ENCODE measurements at regions not wholly inside any gene's neighbourhood (a gene's known extent, or its start where the extent isn't known, plus 50 kb on each side); places are given as distances from the start of the nearest gene placed in this dataset.

GRCh38 chr10:47169581-47169980, 130.4 kb upstream of the GDF10 start:
- no peak for DNase-seq

DNA sequence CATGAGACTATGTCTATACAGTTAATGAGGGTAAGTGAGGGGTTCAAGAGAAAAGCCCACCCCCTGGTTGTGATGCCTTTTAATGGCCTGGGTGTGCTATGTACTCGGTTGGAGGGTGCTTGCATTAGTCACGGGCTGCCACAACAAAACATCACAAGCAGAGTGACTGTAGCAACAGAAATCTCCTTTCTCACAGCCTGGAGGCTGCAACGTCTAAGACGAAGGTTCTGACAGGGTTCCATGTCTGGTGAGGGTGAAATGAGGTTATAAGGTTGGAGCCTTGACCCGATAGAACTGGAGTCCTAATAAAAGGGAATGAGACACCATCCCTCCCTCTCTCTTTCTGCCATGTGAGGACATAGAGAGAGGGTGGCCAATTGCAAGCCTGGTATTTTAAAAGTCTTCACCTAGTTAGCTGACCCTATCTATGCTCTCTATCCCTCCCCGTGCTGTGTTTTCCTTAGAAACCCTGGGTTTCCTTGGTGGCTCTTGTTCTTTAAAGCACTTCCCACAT, 126.0 kb upstream of the GDF10 start:
- DNase-seq: no peak

- no peak for DNase-seq
These were observed 124.5 kb upstream of the GDF10 start for GRCh38 chr10:47175181-47176123.

DNA sequence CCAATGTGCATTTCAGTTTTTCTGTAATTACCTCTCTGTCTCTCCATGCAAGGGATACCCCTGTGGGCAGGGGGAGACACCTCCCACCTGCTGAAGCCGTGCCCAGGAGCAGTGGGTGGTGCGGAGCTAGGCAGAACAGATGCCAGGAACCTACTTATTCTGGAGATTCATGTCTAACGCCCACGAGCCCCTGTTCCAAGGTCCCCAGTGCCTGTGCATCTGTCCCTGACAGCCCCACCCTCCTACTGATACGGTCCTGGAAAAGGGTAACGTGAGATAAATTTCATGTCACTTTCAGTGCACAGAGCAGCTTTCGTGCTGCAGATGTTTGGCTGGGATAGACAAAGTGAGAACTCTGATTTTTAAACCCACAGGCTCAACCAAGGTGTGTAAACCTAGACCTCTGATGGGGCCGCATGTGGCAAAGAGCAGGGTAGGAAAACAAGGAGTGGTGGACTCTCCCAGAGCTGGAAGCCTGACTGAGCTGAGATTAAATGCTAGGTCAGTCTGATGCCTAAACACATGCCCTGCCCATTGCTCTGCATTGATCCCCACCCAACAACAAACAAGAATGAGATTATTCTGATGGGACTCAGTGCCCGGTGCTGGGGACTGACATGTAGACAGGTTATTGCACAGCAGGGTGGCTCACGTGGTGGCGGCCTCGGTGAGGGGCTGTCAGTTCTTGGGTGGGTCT, 123.6 kb upstream of the GDF10 start:
- DNase-seq: no peak

DNA sequence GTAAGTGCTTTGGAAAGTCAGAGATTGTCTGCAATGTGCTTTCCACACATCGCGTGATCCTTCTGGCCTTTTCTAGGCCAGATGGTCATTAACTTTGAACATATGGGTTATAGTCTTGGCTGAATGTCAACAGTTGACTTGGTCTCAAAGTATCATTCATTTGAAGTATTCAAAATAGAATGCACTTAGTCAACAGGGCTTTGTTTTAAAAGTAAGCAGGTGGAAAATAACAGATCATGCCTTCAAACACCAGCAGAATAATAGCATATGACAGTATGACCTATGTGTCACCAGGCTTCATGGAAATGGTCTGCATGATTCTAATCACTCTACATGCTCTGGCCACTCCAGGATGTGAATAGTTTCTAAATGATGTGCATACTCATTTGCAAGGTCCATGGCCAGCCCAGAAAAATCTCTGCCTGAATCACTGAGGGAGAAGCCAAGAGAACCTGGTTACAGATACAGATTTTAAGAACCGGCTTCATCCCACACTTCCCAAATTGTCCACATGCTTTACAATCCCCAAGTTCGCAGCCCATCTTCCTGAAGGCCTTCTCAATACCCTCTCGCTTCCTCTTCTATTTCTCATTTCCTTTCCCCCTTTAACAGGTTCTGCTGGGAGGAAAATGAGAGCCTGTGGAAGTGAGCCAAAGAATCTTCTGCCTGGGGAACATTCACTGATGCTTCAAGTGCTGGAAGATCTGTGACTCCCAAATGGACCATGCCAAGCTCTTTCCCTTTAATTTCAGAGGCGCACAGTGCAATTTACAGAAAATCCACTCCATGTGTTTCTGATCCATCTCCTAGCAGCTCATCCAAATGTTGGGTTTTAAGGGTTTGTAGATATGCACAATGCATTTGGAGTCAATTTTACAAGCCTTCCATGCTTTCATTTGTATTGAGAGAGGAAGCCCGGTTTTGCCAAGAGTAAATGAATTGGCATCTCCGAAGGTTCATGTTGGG, 122.8 kb upstream of the GDF10 start:
- DNase-seq: no peak

- DNase-seq: no peak
These were observed 121.3 kb upstream of the GDF10 start for GRCh38 chr10:47178537-47179290.

DNA sequence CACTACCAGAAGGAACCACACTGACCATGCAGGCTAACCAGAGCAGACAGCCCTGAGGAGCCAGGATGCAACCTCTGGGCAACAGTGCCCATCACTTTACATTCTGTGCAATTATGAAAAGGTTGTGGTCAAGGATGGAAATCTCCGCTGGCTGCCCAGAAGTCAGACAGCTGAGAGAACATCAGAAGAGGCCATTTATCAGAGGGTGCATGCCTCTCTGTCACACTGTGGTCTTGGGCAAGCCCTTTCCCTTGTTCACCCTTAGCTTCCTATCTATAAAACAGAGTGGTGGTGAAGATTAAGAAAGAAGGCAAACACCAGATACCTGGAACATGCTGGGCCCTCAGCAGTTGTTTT, 120.7 kb upstream of the GDF10 start:
- no peak for DNase-seq

DNA sequence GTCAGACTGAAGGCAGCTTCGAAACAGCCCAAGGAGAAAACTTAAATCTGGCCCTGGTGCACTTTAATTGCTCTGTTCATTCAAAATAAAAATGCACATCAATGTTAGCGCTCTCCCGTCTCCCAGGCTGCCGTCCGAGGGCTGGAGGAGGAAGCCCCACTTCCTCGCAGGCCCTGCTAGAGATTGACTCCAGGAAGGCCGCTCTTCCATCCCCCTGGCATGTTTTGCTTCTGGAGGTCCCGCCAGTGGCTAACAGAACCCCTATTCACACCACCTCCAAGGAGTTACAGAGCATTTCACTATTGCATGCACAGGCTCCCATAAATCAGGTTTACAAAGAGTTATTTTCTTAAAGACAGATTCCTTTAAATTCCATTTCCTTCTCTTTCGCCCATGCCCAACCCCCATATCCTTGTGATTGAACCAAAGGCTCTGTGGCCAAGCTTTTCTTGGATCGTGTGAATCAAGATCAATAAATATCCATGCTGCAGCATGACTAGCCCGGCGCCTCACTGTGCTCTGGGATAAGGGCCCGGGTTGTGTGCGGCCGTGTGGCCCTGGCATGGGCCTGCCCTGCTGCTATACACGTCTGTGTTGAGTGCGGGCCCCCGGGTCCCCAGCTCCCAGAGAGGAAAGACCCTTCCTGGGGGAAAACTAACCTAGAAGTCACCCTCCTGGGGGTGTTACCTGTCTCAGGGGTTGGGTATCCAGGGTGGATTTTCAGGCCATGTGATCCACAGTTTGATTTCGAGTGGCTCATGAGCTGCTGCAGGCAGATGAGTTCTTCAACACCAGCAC, 118.7 kb upstream of the GDF10 start:
- no peak for DNase-seq

DNA sequence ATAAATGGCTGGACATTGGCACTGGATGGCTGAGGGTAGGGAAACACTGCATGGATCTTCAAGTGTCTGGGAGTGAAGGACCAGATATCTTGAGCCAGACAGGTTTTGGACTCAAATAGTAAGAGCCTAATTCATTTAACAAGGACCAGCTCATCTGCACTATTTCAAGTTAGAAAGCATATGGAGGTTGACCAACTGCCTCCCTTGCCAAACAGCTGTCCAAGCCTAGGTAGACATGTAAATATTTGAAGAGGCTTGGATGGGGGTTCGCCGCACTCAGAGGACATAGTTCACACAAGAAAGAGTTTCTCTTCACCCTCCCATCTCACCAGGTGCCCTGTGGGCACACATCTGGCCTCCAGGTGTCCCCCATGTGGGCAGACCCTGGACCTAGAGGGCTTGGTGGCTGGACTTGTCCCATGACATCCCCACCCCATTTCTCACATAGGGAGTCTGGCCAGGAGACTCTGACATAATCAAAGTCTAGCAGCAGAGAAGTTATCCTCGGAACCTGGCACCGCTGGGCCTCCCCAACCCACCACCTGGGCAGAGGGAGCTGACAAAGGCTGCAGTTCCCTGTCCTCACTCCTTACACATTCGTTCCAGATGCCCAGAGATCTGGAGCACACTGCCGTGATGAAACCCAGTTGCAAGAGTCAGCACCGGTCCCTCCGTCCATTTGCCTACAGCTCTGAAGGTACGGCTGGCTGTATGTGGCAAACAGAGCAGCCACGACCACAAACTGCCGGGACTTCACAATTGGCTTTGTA, 116.9 kb upstream of the GDF10 start:
- DNase-seq: no peak

DNA sequence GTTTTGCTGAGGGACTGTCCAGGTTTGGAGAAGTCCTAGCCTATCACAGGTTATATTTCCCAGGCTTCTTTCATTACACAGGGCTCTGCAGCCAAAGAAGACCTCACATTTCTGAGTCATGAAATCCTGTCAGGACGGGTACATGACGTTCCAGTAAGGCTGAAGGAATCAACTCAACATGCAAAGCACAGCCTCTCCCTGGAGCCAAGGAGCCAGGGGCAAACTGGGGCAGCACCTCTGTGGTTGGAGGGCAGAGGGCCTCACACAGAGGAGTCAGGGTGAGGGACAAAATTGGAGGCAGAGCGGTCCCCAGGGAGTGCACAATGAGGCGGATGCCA, 116.3 kb upstream of the GDF10 start:
- no peak for DNase-seq

DNA sequence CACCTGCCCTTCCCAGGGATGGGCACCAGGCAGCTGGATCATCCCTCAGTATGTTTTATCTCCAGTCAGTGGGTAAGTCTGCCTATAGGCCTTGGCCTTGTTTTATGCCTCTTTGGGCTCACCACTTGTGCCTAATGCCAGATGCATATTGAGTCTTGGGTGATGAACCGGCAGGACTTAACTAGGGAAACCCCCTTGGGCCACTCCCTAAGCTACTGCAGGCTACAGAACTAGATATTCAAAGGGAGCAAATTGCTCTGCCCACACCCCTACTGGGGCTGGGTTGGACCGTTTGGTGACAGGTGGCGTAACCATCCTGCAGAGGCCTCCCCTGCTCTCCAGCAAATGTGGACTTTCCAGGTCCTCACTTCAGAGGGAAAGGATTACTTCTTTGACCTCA, 115.7 kb upstream of the GDF10 start:
- no peak for DNase-seq

DNA sequence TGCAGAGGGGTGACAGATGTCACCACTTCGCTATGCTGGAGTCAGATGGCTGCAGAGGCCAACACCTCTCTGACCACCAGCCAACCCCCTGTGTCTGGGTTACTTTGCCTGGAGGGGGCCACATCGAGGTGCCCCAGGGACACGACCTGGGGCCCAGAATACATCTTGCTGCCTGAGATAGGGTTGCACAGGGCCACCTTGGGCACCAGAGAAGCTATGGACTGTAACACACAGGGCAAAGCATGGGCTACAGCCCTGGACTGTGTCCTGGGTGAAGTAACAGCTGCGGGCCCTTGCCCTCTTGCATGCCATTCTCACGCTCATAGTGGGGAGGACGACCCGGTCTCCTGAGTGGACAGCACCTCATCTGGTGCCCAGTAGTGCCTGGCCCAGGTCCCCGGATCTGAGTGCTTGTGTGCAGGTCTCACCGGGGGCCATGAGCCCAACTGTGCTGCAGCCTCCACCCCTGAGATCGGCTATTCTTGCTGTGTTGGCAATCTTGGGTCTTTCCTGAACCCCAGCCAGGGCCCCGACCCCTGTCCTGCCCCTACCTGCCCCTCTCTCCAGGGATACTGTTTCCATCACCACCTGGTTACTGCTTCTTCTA, 115.2 kb upstream of the GDF10 start:
- no peak for DNase-seq

GRCh38 chr10:47186941-47187340, 113.1 kb upstream of the GDF10 start:
- no peak for DNase-seq

DNA sequence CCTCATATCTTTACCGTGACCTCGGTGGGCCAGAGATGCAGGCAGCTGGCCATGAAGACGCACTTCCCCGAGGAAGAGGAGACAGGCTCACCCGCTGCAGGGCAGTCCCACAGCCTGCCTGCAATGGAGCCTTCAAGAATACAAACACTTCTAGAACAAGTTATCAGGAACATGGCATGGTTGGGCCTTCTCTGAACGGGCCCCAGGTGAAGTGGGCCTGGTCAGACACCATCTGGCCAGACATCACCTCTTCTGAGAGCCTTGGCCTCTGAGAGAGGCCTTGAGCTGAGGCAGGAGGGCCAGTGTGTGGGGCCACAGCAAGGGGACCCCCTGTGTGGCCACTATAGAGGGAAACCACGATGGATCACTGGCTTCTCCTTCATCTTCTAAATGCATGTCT, 112.4 kb upstream of the GDF10 start:
- no peak for DNase-seq

GRCh38 chr10:47188156-47188555, 111.8 kb upstream of the GDF10 start:
- no peak for DNase-seq

DNA sequence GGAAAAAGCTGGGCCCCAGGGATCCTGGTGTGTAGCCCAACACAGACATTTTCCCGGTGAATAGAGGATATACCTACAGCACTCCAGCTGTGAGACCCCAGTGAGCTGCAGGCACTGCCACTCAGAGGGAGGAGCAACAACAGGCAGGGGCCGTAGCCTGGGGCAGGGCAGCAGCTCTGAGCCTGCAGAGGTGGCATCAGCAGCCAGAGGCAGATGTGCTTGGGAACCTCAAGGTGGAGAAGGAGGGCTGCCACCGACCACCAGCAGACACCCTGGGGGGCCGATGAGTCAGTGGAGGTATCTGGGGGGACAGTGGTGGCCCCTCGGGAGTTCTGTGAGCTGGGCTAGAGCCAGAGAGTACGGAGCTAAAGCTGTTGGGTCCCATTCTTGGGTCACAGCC, 110.2 kb upstream of the GDF10 start:
- no peak for DNase-seq

DNA sequence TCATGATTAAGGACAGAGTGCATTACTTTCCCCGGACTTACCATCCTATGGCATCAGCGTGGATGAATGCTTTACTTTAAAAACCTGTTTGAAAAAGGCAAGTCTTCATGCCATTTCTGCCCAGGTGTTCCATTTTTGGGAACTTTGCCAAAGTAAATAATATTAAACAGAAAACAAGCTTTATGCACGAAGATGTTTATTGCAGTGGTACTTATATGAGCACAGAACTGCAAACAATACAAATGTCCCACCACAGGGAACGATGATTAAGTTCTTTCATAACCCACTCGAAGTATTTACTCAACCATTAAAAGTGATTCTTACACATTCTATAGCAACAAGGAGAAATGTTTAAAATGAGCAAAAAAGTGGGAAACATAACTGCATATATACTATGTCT, 109.7 kb upstream of the GDF10 start:
- DNase-seq: no peak

DNA sequence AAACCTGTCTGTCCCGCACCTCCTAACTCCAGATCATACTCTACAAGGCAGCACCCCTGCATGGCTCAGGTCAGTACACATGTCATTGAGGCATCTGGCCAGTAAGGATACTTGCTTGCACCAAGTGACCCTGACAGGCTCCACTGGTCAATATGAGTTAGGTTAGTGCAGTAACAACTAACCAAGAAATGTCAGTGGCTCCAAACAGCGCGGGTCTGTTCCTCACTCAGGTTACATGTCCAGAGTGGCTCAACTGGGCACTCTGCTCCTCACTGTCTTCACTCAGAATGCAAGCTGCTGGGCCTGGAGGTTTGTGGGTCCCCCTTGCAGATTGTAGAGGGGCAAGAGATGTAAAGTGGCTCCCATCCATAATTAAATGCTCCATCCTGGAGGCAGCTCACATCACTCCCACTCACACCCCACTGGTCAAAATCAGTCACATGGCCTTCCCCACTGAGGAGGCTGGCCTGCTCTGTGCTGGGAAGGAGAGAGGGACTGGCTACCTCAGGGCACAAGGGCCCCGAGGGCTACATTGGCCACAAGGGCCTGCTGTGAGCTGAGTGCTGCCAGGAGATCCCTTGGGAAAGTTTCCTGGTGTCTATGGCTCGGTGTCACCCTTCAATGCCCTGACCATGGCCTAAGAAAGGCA, 109.1 kb upstream of the GDF10 start:
- no peak for DNase-seq

DNA sequence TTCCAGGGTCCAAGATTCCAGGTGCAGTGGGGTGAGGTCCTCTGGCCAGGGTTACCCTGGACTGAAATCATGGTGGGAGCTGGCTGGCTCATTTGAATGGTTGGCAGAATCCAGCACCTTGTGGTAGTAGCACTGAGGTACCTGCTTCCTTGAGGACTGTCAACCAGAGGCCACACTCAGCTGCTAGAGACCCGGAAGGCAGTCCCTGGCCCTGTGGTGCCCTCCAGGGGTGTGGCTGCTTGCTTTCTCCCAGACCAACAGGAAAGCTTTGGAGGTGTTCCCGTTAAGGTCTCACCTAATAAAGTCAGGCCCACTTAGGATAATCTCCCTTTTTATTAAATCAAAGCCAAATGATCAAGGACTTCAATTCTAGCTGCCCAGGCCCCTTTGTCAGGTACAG, 107.7 kb upstream of the GDF10 start:
- DNase-seq: no peak

DNA sequence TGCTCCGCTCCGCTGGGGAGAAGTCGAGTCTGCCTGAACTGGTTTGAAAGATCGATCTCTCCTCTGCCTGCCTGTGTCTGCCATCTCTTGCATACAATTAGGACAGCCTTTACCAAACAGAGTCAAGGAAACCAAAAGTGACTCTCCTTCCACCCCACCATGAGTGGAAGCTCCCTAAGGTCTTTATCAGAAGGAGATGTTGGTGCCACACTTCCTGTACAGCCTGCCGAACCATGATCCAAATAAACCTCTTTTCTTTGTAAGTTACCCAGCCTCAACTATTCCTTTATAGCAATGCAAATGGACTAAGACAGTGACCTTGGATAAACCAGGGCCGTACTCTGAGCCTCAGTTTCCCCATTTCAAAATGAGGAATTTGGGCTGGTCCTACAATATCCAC, 106.3 kb upstream of the GDF10 start:
- DNase-seq: no peak

Data from activated CD4-positive, alpha-beta T cell treated with anti-CD3 and anti-CD28 coated beads for 48 hours (primary cell).